Neural progenitor cell (in vitro differentiated cells): ENCODE measurements at regions not wholly inside any gene's neighbourhood (a gene's known extent, or its start where the extent isn't known, plus 50 kb on each side); places are given as distances from the start of the nearest gene placed in this dataset.
"Not testable (repeated sequence)": the region's sequence is repeated elsewhere in the genome, so short reads cannot be mapped to it uniquely, and the experiment has no call there.

Experiments
- DNase-seq: peaks from one replicate; pipeline ENCODE4 v3.0.0-alpha.2; 2016; ENCODE audit warnings: low spot score
- H2AFZ ChIP-seq: fragments of 200-600 bp; sonication (generic); replicated peaks from 2 replicates; pipeline ENCODE4 v1.6.1; 2016; ENCODE audit warnings: antibody characterized with exemption
- H3F3A ChIP-seq: fragments of 200-600 bp; sonication (generic); 2 replicates; pipeline ENCODE4 v1.6.1; 2016; ENCODE audit warnings: antibody characterized with exemption, low read depth
- H3K27ac ChIP-seq: fragments of 200-600 bp; sonication (generic); 2 replicates; pipeline ENCODE4 v1.5.1; 2016; ENCODE audit warnings: mild to moderate bottlenecking
- H3K27me3 ChIP-seq: fragments of 200-600 bp; sonication (generic); 2 replicates; pipeline ENCODE4 v1.6.1; 2016; ENCODE audit warnings: mild to moderate bottlenecking, moderate library complexity
- H3K36me3 ChIP-seq: fragments of 200-600 bp; sonication (generic); 2 replicates; pipeline ENCODE4 v1.5.1; 2016
- H3K4me1 ChIP-seq: fragments of 200-600 bp; sonication (generic); 2 replicates; pipeline ENCODE4 v1.6.1; 2016; ENCODE audit warnings: mixed run types
- H3K4me2 ChIP-seq: fragments of 200-600 bp; sonication (generic); 2 replicates; pipeline ENCODE4 v1.6.1; 2016
- H3K4me3 ChIP-seq: fragments of 200-600 bp; sonication (generic); 2 replicates; pipeline ENCODE4 v1.5.1; 2016
- H3K79me2 ChIP-seq: fragments of 200-600 bp; sonication (generic); 2 replicates; pipeline ENCODE4 v1.6.1; 2016; ENCODE audit warnings: low read depth
- H3K9ac ChIP-seq: fragments of 200-600 bp; sonication (generic); 2 replicates; pipeline ENCODE4 v1.6.1; 2016
- H3K9me3 ChIP-seq: fragments of 200-600 bp; sonication (generic); 2 replicates; pipeline ENCODE4 v1.5.1; 2016; ENCODE audit warnings: low read depth
- H4K20me1 ChIP-seq: fragments of 200-600 bp; sonication (generic); 2 replicates; pipeline ENCODE4 v1.6.1; 2016; ENCODE audit warnings: low read depth
- H3K27ac Mint-ChIP-seq: 3 replicates; pipeline ENCODE4 v1.8.0; 2021; ENCODE audit warnings: mixed read lengths
- H3K27me3 Mint-ChIP-seq: 2 replicates; pipeline ENCODE4 v1.8.0; 2022; ENCODE audit warnings: low read depth, mild to moderate bottlenecking, inconsistent platforms, moderate library complexity, mixed read lengths; ENCODE audit not compliant: insufficient read depth
- H3K36me3 Mint-ChIP-seq: 3 replicates; pipeline ENCODE4 v1.8.0; 2021; ENCODE audit warnings: mixed read lengths
- H3K4me1 Mint-ChIP-seq: 3 replicates; pipeline ENCODE4 v1.8.0; 2021; ENCODE audit warnings: mixed read lengths
- H3K4me3 Mint-ChIP-seq: 3 replicates; pipeline ENCODE4 v1.8.0; 2021; ENCODE audit warnings: mild to moderate bottlenecking, moderate library complexity, mixed read lengths
- H3K9me3 Mint-ChIP-seq: 3 replicates; pipeline ENCODE4 v1.8.0; 2020; ENCODE audit warnings: mixed read lengths
- EZH2 ChIP-seq: fragments of 200-600 bp; sonication (generic); IDR thresholded peaks from 2 replicates; pipeline ENCODE4 v1.6.1; 2017; ENCODE audit warnings: antibody characterized with exemption, mild to moderate bottlenecking, moderate library complexity
- EZH2phosphoT487 ChIP-seq: fragments of 200-600 bp; sonication (generic); IDR thresholded peaks from 2 replicates; pipeline ENCODE4 v1.6.1; 2017; ENCODE audit warnings: antibody characterized with exemption
- TF ChIP-seq, protein P1 (sequence below): fragments of 200-600 bp; sonication (generic); IDR thresholded peaks from 2 replicates; pipeline ENCODE4 v1.5.1; 2017; ENCODE audit warnings: antibody characterized with exemption, mild to moderate bottlenecking

DNA sequence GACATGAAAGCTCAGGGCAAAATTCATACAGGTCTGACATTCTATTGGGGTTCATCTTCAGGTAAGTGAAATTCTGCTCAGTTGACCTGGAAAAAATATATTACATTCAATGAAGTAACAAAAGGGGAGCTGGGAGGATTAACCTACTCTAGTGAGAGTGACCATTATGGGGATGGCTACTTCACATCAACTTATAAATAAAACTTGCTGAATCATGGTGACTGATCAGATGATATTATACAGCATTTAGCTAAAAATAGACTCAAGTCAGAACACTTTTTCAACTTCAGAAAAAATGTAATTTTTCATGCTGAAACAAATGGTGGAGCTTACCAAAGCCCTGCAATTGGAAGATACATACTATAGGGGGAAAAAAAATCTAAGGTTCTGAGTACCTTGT, 800.2 kb downstream of the FSCB start:
- TF ChIP-seq, protein P1, sequence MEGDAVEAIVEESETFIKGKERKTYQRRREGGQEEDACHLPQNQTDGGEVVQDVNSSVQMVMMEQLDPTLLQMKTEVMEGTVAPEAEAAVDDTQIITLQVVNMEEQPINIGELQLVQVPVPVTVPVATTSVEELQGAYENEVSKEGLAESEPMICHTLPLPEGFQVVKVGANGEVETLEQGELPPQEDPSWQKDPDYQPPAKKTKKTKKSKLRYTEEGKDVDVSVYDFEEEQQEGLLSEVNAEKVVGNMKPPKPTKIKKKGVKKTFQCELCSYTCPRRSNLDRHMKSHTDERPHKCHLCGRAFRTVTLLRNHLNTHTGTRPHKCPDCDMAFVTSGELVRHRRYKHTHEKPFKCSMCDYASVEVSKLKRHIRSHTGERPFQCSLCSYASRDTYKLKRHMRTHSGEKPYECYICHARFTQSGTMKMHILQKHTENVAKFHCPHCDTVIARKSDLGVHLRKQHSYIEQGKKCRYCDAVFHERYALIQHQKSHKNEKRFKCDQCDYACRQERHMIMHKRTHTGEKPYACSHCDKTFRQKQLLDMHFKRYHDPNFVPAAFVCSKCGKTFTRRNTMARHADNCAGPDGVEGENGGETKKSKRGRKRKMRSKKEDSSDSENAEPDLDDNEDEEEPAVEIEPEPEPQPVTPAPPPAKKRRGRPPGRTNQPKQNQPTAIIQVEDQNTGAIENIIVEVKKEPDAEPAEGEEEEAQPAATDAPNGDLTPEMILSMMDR: no peak
- peaks cover 2% of the 10 kb centered on the region for H3K27me3 Mint-ChIP-seq
- Histone ChIP-seq H3K9me3 (no peaks in the 10 kb centered on the region), H4K20me1 (no peaks in the 10 kb centered on the region), H3K9ac (no peak overlapping the region), H3K4me2 (no peak overlapping the region), H3K79me2 (no peaks in the 10 kb centered on the region), H3K4me3 (no peak overlapping the region), H3K27me3 (no peaks in the 10 kb centered on the region), H3K27ac (no peak overlapping the region), H3K4me1 (no peaks in the 10 kb centered on the region), H3F3A (no peaks in the 10 kb centered on the region), H3K36me3 (no peaks in the 10 kb centered on the region), H2AFZ (no peak overlapping the region)
- H3K4me1 Mint-ChIP-seq: no peaks in the 10 kb centered on the region
- H3K27ac Mint-ChIP-seq: no peak overlapping the region
- H3K36me3 Mint-ChIP-seq: no peaks in the 10 kb centered on the region
- no peak for DNase-seq
- H3K9me3 Mint-ChIP-seq: no peaks in the 10 kb centered on the region
- H3K4me3 Mint-ChIP-seq: no peak overlapping the region

DNA sequence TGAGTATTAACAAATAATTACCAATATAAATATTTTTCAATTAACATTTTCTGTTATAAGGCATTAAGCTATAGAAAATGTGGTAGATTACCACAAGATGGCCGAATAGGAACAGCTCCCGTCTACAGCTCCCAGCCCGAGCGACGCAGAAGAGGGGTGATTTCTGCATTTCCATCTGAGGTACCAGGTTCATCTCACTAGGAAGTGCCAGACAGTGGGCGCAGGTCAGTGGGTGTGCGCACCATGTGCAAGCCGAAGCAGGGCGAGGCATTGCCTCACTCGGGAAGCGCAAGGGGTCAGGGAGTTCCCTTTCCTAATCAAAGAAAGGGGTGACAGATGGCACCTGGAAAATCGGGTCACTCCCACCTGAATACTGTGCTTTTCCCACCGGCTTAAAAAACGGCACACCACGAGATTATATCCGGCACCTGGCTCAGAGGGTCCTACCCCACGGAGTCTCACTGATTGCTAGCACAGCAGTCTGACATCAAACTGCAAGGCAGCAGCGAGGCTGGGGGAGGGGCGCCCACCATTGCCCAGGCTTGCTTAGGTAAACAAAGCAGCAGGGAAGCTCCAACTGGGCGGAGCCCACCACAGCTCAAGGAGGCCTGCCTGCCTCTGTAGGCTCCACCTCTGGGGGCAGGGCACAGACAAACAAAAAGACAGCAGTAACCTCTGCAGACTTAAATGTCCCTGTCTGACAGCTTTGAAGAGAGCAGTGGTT, 808.4 kb downstream of the FSCB start:
- H3K9ac ChIP-seq, H3K9me3 Mint-ChIP-seq, H3K9me3 ChIP-seq, H3K4me1 Mint-ChIP-seq, H3K4me2 ChIP-seq, H3K36me3 Mint-ChIP-seq, H3K36me3 ChIP-seq, H3K4me3 Mint-ChIP-seq, H3K27me3 Mint-ChIP-seq, H3K79me2 ChIP-seq, H2AFZ ChIP-seq, DNase-seq, H3K4me3 ChIP-seq, H3K4me1 ChIP-seq, H3K27ac ChIP-seq, H4K20me1 ChIP-seq, H3K27ac Mint-ChIP-seq, H3K27me3 ChIP-seq, H3F3A ChIP-seq: not testable (repeated sequence)

DNA sequence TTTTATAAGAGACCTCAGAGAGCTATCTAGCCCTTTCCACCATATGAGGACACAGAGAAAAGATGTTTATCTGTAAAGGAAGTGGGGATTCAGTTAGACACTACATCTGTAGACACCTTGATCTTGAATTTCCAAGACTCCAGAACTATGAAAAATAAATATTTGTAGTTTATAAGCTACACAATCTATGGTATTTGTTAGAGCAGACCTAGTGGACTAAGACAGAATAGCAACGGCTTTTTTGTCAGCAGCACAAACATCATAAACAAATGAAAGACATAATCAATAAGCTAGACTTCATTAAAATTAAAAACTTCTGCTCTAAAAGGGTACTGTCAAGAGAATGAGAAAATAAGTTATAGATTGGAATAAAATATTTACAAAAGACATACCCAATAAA, 810.1 kb downstream of the FSCB start:
- no peak overlapping the region for H3K27ac Mint-ChIP-seq
- H3K27me3 Mint-ChIP-seq: no peaks in the 10 kb centered on the region
- DNase-seq: no peak
- no peak overlapping the region for H3K4me3 Mint-ChIP-seq
- Histone ChIP-seq H3K4me1 (no peaks in the 10 kb centered on the region), H3K9me3 (no peaks in the 10 kb centered on the region), H3K27me3 (no peaks in the 10 kb centered on the region), H3K4me2 (no peak overlapping the region), H2AFZ (no peak overlapping the region), H3F3A (no peaks in the 10 kb centered on the region), H3K79me2 (no peaks in the 10 kb centered on the region), H3K4me3 (no peak overlapping the region), H3K9ac (no peak overlapping the region), H3K36me3 (no peaks in the 10 kb centered on the region), H3K27ac (no peak overlapping the region), H4K20me1 (no peaks in the 10 kb centered on the region)
- H3K36me3 Mint-ChIP-seq: no peaks in the 10 kb centered on the region
- H3K9me3 Mint-ChIP-seq: no peaks in the 10 kb centered on the region
- H3K4me1 Mint-ChIP-seq: no peaks in the 10 kb centered on the region
- no peak for TF ChIP-seq EZH2phosphoT487

DNA sequence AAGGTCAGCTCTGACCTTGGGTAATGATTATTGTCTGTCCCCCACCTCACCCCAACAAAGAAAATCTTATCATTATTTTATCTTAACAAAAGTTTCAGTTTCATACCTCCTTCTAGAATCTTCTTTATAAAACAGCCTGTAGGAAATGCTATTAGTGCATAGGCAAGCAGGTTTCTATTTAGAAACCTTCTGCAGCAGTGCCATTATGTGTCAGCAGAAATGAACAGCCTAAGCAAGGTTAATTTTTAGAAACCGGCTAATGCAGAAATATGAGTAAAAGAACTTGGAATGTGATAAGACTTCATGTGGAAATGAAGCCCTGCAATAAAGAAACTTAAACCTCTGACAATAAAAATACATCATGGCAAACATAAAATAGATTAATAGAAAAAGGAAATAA, 814.4 kb downstream of the FSCB start:
- no peak overlapping the region for H3K27ac ChIP-seq
- no peaks in the 10 kb centered on the region for H3K27me3 ChIP-seq
- no peak for TF ChIP-seq EZH2phosphoT487
- TF ChIP-seq EZH2: no peak
- TF ChIP-seq, protein P1: no peak
- H3K36me3 Mint-ChIP-seq: no peaks in the 10 kb centered on the region
- H3K79me2 ChIP-seq: no peaks in the 10 kb centered on the region
- H3K4me3 ChIP-seq: no peak overlapping the region
- H3K4me1 Mint-ChIP-seq: no peaks in the 10 kb centered on the region
- no peak overlapping the region for H3K27ac Mint-ChIP-seq
- no peaks in the 10 kb centered on the region for H3K9me3 ChIP-seq
- no peaks in the 10 kb centered on the region for H3F3A ChIP-seq
- no peaks in the 10 kb centered on the region for H3K4me1 ChIP-seq
- H3K4me3 Mint-ChIP-seq: no peak overlapping the region
- H3K9ac ChIP-seq: no peak overlapping the region
- H3K9me3 Mint-ChIP-seq: no peaks in the 10 kb centered on the region
- H3K36me3 ChIP-seq: no peaks in the 10 kb centered on the region
- no peaks in the 10 kb centered on the region for H4K20me1 ChIP-seq
- H3K4me2 ChIP-seq: no peak overlapping the region
- H3K27me3 Mint-ChIP-seq: no peaks in the 10 kb centered on the region
- H2AFZ ChIP-seq: no peak overlapping the region
- no peak for DNase-seq
